ENCODE measurements at regions not wholly inside any gene's neighbourhood (a gene's known extent, or its start where the extent isn't known, plus 50 kb on each side); places are given as distances from the start of the nearest gene placed in this dataset.
"Not testable (repeated sequence)": the region's sequence is repeated elsewhere in the genome, so short reads cannot be mapped to it uniquely, and the experiment has no call there.

DNA sequence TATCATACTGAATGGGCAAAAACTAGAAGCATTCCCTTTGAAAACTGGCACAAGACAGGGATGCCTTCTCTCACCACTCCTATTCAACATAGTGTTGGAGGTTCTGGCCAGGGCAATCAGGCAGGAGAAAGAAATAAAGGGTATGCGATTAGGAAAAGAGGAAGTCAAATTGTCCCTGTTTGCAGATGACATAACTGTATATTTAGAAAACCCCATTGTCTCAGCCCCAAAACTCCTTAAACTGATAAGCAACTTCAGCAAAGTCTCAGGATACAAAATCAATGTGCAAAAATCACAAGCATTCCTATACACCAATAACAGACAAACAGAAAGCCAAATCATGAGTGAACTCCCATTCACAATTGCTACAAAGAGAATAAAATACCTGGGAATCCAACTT is 52.5 kb upstream of the CCDC71L start:
- not testable (repeated sequence) for DNase-seq

DNA sequence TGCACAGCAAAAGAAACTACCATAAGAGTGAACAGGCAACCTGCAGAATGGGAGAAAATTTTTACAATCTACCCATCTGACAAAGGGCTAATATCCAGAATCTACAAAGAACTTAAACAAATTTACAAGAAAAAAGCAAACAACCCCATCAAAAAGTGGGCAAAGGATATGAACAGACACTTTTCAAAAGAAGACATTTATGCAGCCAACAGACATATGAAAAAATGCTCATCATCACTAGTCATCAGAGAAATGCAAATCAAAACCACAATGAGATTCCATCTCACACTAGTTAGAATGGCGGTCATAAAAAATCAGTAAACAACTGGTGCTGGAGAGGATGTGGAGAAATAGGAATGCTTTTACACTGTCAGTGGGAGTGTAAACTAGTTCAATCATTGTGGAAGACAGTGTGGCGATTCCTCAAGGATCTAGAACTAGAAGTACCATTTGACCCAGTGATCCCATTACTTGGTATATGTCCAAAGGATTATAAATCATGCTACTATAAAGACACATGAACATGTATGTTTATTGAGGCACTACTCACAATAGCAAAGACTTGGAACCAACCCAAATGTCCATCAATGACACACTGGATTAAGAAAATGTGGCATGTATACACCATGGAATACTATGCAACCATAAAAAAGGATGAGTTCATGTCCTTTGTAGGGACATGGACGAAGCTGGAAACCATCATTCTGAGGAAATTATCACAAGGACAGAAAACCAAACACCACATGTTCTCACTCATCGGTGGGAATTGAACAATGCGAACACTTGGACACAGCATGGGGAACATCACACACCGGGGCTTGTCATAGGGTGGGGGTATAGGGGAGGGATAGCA is 53.9 kb upstream of the CCDC71L start:
- not testable (repeated sequence) for DNase-seq

DNA sequence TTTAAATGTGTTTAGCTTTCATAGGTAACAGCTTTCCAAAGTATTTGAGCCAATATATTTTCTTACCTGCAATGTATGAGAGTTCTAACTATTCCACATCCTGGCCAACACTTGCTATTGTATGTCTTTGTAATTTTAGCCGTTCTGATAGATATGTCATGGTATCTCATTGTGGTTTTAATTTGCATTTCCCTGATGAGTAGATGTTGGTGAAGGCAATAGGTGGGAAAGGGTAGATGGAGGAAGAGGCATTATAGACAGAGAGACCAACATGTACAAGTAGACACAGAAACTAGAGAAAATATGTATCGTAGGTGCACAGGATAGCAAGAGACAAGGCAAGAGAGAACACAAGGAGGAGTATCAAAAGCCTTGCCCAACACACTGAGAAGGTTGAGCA is 54.8 kb upstream of the CCDC71L start:
- no peak for DNase-seq

DNA sequence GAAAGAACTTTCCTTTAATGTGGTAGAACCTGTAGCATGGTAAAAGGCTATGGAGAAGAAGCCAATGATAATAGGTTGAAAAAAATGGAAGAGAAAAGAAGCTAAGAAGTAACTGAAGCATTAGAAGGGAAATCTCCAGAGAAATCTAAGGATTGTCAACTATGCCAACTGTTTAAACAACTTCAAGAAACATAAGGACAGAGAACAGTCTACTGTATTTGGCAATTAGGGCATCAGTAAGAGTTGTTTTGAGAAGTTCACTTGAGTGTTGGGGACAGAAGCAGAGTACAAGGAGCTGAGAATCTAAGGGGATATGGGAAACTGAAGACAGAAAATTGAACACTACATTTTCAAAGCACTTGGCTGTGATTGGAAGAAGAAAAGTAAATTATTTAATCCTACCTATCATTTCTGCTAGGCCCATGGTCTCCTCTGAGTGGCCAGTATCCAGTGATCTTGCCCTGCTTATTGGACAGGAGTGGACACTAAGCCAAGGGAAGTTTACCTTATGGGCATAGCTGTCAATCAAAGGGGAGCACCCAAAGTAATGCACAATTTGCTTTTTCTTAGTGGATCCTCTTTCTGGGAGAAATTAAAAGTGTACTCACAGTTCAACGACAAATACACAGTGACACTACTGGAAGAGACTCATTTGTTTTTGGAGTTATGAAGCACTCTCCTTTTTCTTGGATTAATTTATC is 56.4 kb upstream of the CCDC71L start:
- no peak for DNase-seq

DNA sequence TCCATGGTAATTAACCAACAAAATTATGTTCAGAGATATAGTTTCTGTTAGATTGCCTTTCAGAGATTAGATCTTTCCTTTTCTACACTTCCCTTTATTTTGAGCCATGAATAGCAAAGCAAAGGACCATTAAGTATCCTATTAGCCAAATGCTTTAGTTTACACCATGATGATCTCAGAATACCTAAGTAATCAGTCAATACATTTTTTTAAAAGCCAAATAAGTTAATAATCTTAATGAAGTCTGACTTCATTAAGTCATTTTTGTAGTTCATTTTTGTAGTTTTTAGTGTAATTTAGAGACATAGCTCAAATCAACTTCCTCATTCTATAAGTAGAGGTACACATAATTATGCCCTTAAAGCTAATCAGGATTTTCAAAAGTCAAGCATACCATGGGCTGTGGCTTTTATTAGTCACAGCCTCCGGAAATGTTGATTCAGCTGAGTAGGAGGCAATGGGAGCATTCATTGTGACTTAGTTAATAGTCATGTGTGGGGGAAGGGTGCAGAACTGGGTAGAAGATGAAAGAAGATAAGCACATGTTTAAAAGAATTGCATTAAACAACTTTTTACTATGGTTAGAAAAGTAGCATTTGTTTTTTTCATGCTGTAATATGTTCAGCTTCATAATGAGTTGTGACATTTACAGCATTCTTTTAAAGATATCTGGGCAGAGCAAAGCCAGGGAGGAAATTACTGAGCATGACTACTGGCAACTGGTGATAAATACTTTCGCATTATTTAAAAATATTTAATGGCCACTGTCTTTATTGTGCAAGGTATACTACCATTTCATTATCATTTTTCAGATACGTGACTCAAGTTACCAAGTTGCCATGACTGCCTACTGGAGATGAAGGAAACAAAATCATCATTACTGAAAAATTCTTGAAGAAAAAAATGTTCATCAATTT is 57.3 kb upstream of the CCDC71L start:
- peak in 1 of 56 donors; percentile 2 for DNase-seq

DNA sequence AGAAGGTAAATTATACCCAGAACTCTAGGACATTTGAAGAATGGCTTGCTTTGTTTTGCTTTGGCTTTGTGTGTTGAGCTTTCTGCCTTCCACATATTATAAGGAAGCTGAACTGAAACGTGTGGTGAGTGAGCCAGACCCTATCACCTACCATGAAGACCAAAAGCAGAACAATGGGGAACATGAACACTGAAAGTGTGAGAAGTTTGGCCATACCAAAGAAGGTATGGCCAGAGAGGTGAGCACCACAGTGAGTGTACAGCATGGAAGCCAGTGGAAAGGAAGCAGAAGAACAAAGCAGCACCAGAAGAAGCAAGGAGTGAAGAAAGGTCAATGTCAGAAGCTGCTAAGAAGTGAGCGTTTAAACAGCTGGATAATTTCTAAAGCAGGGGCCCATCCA is 59.7 kb upstream of the CCDC71L start:
- DNase-seq, result no peak

DNA sequence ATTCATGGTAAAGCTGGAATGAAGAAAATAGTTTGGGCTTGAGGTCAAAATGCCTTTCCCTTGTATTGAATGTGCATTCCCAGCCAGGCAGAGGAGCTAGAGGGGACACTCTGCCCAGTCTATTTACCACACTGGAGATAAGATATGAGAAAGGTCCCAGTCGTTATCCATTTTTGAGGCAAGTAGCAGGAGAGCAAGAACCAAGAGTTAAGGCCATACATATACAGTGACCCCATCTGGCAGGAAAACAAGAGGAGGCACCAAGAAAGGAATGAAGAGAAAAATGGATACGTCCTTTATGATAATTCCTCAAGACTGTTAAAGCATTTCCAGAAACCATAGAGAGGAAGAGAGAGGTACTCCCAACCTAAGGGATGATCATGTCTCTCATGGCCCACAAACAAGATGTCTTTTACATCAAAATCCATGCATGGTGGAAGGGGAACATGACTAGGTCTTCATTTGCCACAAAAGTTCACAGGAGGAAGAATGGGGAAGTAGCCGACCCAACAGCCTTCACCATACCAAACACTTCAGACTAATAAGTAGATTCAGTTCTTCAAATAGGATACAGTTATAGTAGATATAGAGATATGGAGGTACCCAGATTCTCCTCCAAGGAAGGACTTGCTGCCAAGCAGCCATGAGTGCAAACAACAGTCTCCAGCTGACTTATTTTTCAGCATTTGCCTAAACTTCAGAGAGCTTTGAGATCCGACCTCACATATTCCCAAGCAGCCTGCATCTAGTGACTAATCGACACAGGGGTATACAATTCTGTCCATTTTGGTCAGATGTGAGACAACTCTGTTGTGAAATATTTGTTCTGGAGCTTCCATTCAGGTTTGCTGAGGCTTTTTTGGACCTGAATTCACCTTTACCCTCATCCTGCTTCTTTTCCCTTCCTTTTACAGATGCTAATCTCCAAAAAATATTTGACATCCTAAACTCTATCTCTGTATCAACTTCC is 61.1 kb upstream of the CCDC71L start:
- peak in 1 of 56 donors; percentile 3 for DNase-seq

DNA sequence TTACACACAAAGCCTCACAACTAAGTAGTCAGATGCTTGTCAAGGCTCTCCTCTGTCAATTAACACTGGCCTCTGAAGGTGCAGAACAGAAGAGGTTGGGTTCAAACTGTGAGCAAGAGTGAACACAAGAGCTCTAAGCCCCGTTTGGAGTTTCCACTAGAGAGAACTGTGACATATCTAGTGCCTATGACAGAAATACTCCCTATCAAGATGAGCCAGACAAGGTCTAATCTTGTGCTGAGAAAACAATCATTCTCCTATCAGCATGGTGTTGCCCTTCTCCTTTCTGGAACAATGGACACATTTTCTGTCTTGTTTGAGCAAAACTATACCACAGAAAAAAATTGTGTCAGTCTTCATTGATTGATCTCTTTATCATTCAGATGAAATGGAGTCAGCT is 62.4 kb upstream of the CCDC71L start:
- no peak for DNase-seq

DNA sequence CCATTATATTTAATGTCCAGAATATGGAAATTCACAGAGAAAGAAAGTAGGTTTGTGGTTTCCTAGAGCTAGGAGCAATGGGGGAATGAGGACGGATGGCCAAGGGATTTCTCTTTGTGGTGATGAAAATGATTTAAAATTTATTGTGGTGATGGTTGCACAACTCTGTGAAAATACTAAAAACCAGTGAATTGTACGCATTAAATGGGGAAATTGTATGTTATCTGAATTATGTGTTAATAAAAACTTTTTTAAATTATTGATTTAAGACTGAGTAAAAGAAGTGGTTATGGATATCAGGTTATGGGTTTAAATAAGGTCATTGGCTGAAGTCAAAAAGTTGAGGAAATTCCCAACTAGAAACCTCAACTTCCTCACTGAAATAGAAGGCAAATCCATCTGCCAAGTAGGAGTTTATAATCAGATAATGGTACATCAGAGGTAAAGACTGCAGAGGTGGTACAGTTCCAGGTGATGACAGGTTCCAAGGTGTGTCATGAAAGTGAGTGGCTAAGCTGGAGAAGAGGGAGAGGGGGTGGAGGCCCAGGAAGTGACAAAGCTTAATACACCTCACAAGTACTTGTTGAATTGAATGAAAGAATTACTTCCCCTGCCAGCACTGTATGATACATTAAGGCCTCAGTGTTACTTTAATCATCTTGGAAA is 68.9 kb upstream of the CCDC71L start:
- DNase-seq, result no peak

DNA sequence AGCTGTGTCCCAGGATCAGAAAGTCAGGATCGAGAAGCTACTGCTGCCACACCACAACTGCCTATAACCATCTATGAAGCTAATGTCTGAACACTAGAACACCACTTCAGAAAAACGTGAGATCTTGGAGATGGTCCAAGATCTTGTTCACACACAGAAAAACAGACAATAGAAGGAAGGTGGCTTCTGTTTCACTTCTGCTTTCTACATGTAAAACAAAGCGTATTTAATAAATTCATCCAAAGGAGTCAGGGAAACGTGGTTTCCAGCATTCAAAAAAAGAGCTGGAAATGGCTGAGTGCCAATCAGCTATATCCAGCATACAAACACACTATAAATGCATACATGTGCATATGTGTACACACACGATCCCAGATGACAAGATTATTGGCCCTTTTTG is 70.2 kb upstream of the CCDC71L start:
- DNase-seq, result no peak

DNA sequence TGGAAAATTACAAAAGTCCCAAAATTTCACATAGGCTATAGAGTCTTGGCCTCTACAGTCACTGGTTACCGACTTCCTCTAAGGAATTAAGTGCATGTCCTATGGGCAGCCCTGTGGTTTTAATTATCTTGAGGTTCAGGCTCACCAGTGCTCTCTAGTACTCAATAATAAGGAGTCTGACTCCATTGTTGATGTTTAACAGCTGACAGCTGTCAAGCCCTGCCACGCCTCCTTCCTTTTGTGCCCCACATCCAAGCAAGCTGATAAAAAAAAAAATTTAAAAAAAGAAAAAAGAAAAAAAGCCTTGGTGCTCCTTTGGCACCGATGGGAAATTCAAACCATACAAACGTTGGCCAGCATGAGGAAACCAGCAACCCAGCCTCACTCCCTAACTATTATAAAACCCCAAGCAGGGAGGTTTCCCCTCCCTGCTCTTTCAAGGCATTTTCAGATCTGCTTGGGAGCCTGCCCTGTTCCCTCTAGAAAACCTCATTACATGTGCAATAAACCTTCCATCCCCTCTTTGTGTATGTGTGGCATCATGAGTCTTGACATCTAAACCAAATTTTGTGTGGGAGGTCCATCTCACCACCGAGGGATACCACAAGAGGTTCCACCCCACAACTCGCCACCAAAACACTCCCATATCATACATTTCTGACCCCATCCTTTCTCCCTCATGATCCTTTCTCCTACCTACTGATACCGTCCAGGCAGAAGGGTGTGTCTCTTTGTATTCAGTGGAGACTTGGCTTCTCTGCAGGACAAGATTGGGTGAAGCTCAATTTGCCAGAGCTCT is 70.9 kb upstream of the CCDC71L start:
- DNase-seq, result no peak

DNA sequence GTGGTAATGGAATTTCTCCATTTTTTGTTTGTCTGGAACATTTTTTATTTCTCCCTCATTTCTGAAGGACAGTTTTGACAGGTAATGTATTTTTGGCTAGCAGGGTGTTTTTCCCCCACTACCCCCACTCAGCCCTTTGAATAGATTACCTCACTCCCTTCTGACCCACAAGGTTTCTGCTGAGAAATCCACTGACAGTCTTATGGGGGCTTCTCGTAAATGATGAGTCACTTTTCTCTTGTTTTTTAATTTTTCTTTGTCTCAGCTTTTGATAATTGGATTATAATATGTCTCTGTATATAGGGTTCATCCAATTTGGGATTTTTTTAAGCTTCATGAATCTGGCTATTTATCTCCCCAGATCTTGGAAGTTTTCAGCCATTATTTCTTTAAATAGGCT is 74.7 kb upstream of the CCDC71L start:
- no peak for DNase-seq

DNA sequence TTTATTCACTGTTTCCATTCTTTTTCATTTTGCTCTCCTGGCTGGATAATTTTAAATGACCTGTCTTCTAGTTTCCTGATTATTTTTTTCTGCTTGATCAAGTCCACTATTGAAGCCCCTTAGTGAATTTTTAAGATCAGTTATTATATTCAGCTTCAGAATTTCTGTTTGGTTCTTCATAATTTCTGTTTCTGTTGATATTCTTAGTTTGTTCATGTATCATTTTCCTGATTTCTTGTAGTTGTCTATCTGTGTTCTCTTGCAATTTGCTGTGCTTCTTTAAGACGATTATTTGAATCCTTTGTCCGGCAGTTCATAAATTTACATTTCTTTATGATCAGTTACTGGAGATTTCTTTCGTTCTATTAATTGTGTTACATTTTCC is 75.2 kb upstream of the CCDC71L start:
- no peak for DNase-seq

DNA sequence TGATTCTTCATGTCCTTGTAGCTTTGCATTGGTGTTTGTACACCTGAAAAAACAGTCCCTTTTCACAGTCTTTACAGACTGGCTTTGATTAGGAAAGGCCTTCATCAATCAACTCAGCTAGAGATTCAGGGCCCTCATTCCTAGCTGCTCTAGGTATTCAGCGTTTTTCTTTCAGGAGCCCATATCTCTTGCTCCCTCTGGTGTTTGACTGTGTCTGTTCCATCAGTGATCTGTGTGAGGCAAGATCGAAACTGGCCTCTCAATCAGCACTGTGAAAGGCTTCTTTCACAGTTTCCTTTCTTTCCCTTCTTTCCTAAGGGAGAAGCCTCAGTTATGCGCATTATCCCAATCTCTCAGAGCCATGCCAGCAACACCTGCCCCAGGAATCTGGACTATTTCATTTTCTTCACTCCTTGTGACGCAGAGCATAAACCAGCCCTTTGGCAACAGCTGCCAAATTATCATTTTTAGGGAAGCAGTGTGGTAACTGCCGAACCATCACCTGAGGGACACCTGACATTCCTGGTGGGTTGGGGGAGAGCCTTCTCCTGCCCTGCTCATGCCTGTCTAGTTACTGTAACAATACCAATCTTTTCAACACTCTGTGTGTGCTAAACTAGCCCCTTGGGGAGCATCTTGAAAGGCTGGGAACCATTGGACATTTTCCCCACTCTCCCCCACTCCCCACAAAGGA is 75.7 kb upstream of the CCDC71L start:
- DNase-seq, result peak in 1 of 56 donors; percentile 1

DNA sequence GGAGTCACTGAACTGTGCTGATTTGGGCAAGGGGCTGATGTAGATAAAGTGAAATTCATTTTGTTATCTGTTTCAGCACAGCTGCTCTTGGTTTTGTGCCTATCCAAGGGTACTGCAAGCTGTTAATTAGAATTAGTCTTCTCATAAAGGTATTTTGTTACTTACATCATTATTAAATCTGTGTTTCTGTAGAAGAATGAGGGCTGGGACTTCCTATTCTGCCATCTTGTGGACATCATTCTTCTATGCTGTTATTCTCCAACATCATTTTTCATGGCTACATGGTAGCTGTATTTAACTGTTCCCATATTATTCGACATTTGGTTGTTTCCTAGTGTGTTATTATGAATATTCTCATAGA is 76.2 kb upstream of the CCDC71L start:
- DNase-seq, result no peak

DNA sequence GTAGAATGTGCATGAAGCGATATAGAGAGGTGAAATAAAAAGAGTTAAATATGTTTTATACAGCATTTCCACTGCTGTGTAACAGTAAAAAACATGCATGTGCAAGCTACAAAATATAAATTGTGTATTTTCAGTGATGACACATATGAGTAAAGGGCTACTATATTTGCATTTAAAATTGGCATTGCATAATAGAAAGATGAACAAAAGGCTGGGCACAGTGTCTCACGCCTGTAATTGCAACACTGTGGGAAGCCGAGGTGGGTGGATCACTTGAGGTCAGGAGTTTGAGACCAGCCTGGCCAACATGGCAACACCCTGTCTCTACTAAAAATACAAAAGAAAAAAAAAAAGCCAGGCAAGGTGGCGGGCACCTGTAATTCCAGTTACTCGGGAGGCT is 79.8 kb upstream of the CCDC71L start:
- no peak for DNase-seq

DNA sequence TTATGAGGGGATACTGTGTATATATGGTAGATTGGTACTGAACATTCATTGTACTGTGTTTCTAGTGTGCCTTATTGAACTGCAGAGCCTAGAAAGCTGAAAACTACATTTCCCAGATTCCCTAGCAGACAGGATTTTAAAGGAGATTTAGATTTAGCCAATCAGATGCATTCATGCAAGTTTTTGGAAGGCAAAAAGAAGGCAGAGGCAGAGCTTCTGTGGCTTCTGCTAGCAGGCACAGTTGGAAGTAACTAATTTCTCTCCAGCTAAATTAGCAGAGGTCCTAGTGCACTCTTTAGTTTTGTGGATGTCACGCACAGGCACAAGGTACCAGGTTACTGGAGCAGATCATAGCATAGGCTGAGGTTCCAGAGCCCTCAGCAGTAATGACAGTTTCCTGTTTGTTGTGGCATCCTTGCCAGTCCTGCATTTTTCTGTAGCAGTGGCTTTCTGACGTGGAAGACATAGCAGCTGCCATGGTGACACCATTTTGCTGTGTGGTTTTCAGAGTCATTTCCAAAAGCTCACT is 83.7 kb upstream of the CCDC71L start:
- no peak for DNase-seq

DNA sequence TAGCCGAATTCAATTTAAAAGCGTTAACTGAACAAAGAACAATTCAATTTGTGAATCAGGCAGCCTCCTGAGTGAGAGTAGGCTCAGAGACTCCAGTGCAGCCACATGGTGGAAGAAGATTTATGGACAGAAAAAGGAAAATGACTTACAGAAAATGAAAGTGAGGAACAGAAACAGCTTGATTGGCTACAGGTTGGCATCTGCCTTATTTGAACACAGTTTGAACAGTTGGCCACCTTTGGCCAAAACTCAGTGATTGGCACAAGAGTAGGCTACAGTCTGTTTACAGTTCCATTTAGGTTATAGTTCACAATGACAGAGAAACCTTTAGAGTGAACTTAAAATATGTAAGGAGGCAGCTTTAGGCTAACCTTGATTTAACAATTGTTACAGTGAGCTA is 86.3 kb upstream of the CCDC71L start:
- DNase-seq, result not testable (repeated sequence)
